AG08395 (cell line): ENCODE measurements at regions not wholly inside any gene's neighbourhood (a gene's known extent, or its start where the extent isn't known, plus 50 kb on each side); places are given as distances from the start of the nearest gene placed in this dataset.

Experiments
- DNase-seq: peaks from one replicate; pipeline ENCODE4 v3.0.0; 2012; ENCODE audit warnings: mixed read lengths, low spot score

- no peak for DNase-seq
These were observed 431.2 kb upstream of the THBS1 start for GRCh38 chr15:39149636-39150150.

GRCh38 chr15:39151545-39151944 lies 429.3 kb upstream of the THBS1 start:
- no peak for DNase-seq

- DNase-seq, result no peak
These were observed 427.7 kb upstream of the THBS1 start for GRCh38 chr15:39153058-39153714.

- peak; percentile 30 for DNase-seq
These were observed 427.2 kb upstream of the THBS1 start for GRCh38 chr15:39153716-39154115.

GRCh38 chr15:39154227-39154638 lies 426.6 kb upstream of the THBS1 start:
- DNase-seq, result no peak

GRCh38 chr15:39154776-39155175 lies 426.1 kb upstream of the THBS1 start:
- DNase-seq, result no peak

- DNase-seq, result peak; percentile 41
These were observed 424.7 kb upstream of the THBS1 start for GRCh38 chr15:39156166-39156565.

GRCh38 chr15:39156646-39157250 lies 424.1 kb upstream of the THBS1 start:
- no peak for DNase-seq

- no peak for DNase-seq
These were observed 423.0 kb upstream of the THBS1 start for GRCh38 chr15:39157882-39158281.

- no peak for DNase-seq
These were observed 421.0 kb upstream of the THBS1 start for GRCh38 chr15:39159833-39160232.

GRCh38 chr15:39161096-39161495 lies 419.8 kb upstream of the THBS1 start:
- DNase-seq, result no peak

- peak; percentile 33 for DNase-seq
These were observed 415.7 kb upstream of the THBS1 start for GRCh38 chr15:39165020-39165706.

GRCh38 chr15:39167164-39168058 lies 413.5 kb upstream of the THBS1 start:
- DNase-seq, result peak; percentile 22

- peak; percentile 91 for DNase-seq
These were observed 408.9 kb upstream of the THBS1 start for GRCh38 chr15:39171944-39172368.

GRCh38 chr15:39172380-39173281 lies 408.2 kb upstream of the THBS1 start:
- DNase-seq, result no peak

- DNase-seq, result no peak
These were observed 407.5 kb upstream of the THBS1 start for GRCh38 chr15:39173426-39173825.

- DNase-seq, result no peak
These were observed 406.5 kb upstream of the THBS1 start for GRCh38 chr15:39174332-39174731.

GRCh38 chr15:39176030-39176429 lies 404.8 kb upstream of the THBS1 start:
- no peak for DNase-seq

- DNase-seq, result no peak
These were observed 403.3 kb upstream of the THBS1 start for GRCh38 chr15:39177561-39177960.

- DNase-seq, result no peak
These were observed 400.8 kb upstream of the THBS1 start for GRCh38 chr15:39180030-39180429.

- peak; percentile 30 for DNase-seq
These were observed 400.4 kb upstream of the THBS1 start for GRCh38 chr15:39180483-39180933.
